Right lobe of liver (tissue), 6 donors: ENCODE measurements at regions not wholly inside any gene's neighbourhood (a gene's known extent, or its start where the extent isn't known, plus 50 kb on each side); places are given as distances from the start of the nearest gene placed in this dataset.

ENCODE experiments used
- ATAC-seq, 4 donors: fragments of 200-7000 bp; cut with Tn5 transposase; one replicate each; pipeline ENCODE4 v1.9.1; 2020; ENCODE audit warnings: mild to moderate bottlenecking in 4 of 4, moderate library complexity in 4 of 4
- DNase-seq, 3 donors: peaks; one replicate each; pipeline ENCODE4 v3.0.0-alpha.2; 2020
- H3K27ac ChIP-seq, 3 donors: fragments of 200-600 bp; one replicate each; pipeline ENCODE4 v1.8.0; 2022
- H3K27me3 ChIP-seq, 2 donors: fragments of 200-600 bp; one replicate each; pipeline ENCODE4 v1.8.0; 2022
- H3K36me3 ChIP-seq, 4 donors: fragments of 200-600 bp; sonication (generic) in 1 of 4; one replicate each; pipeline versions ENCODE4 v1.5.1 to v1.8.0; 2017 to 2022; ENCODE audit warnings: control low read depth in 1 of 4
- H3K4me1 ChIP-seq, 4 donors: fragments of 200-600 bp; sonication (generic) in 1 of 4; one replicate each; pipeline versions ENCODE4 v1.5.1 to v1.8.0; 2017 to 2022; ENCODE audit warnings: control low read depth in 1 of 4
- H3K4me3 ChIP-seq, 3 donors: fragments of 200-600 bp; one replicate each; pipeline ENCODE4 v1.8.0; 2022
- H3K9me3 ChIP-seq, 4 donors: fragments of 200-600 bp; sonication (generic) in 1 of 4; one replicate each; pipeline versions ENCODE4 v1.5.1 to v1.8.0; 2017 to 2022; ENCODE audit warnings: control low read depth in 1 of 4
- POLR2A ChIP-seq: fragments of 450-650 bp; IDR thresholded peaks from one replicate; pipeline ENCODE4 v1.6.1; 2017; ENCODE audit warnings: antibody characterized with exemption, mild to moderate bottlenecking
- WGBS: methylation state at CpG from one replicate; pipeline ENCODE4 v1.1.6; 2018; ENCODE audit warnings: low coverage, low lambda C conversion rate; ENCODE audit not compliant: insufficient coverage; ENCODE audit errors: missing lambda C conversion rate; 5-methylcytosine and 5-hydroxymethylcytosine counted together
- intact Hi-C, 2 donors: fragments of 100-400 bp; cut with DNase I; formaldehyde crosslinking; loops; one replicate each; pipeline versions ENCODE4 v1.11.2 to v1.14.1; 2022
- TF ChIP-seq, protein P1 (sequence below), 4 donors: fragments of 200-600 bp in 3 of 4; fragments of 450-650 bp in 1 of 4; IDR thresholded peaks; one replicate each; pipeline versions ENCODE4 v1.5.1 to v1.8.0; 2016 to 2022; ENCODE audit warnings: antibody characterized with exemption in 4 of 4, mild to moderate bottlenecking in 2 of 4
- donor health status: DM: no; HTN: yes; CAD: no.
- donor health status: DM: no; HTN: no; CAD: no.
- donor health status: DM: no; HTN: no; CAD: no.
- donor health status: DM: no; HTN: yes; CAD: no.
- donor health status: DM: no; HTN: yes; CAD: no.

DNA sequence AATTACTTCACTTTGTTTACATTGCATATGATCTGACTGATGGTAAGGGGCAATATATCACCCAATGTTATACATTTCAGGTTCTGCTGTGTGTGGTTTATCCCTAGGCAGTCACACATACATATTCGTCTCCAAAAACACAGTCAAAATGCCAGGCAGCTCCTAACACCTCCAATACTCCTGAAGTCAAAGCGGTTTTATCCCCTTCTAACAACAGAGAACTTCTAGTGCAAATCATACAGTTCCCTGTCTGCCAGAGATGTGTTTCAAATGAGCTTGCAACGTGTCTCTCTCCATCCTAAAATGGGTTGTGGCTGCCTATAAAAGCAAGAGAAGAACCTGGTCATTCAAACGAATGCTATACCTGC lies 328.9 kb downstream of the ELAVL2 start:
- no peak for ATAC-seq
- Histone ChIP-seq H3K36me3 (no peaks in the 10 kb centered on the region), H3K9me3 (no peaks in the 10 kb centered on the region), H3K27me3 (no peaks in the 10 kb centered on the region), H3K4me1 (no peaks in the 10 kb centered on the region), H3K4me3 (no peak overlapping the region), H3K27ac (no peak overlapping the region)
- TF ChIP-seq, protein P1, sequence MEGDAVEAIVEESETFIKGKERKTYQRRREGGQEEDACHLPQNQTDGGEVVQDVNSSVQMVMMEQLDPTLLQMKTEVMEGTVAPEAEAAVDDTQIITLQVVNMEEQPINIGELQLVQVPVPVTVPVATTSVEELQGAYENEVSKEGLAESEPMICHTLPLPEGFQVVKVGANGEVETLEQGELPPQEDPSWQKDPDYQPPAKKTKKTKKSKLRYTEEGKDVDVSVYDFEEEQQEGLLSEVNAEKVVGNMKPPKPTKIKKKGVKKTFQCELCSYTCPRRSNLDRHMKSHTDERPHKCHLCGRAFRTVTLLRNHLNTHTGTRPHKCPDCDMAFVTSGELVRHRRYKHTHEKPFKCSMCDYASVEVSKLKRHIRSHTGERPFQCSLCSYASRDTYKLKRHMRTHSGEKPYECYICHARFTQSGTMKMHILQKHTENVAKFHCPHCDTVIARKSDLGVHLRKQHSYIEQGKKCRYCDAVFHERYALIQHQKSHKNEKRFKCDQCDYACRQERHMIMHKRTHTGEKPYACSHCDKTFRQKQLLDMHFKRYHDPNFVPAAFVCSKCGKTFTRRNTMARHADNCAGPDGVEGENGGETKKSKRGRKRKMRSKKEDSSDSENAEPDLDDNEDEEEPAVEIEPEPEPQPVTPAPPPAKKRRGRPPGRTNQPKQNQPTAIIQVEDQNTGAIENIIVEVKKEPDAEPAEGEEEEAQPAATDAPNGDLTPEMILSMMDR (IDR thresholded peaks at IDR 0.05) = no peak
- TF ChIP-seq POLR2A = no peak
- DNase-seq = no peak
- 62% methylated on average over 4 of the region's 4 CpGs for WGBS
- intact Hi-C loops = no loop called here

DNA sequence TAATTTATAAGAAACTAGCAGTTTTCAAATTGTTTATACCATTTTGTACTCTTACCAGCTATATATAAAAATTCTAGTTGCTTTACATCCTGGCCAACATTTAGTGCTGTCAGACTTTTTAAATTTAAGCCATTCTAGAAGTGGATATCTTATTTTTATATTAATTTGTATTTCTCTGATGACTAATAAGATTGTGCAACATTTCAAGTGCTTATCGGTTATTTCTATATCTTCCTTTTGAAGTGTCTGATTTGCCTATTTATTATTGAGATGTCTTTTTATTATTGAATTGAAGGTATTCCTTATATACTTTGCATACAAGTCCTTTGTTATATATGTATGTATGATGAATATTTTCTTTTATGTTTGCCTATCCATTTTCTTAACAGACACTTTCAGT lies 324.0 kb downstream of the ELAVL2 start:
- intact Hi-C loops = no loop called here
- no peaks in the 10 kb centered on the region for H3K9me3 ChIP-seq
- no peak overlapping the region for H3K4me3 ChIP-seq
- no peaks in the 10 kb centered on the region for H3K4me1 ChIP-seq
- DNase-seq = no peak
- WGBS = 93% methylated on average over 1 of the region's 1 CpG
- no peaks in the 10 kb centered on the region for H3K27me3 ChIP-seq
- no peak for ATAC-seq
- no peak overlapping the region for H3K27ac ChIP-seq
- TF ChIP-seq, protein P1 (IDR thresholded peaks at IDR 0.05) = no peak
- TF ChIP-seq POLR2A = no peak
- H3K36me3 ChIP-seq = no peaks in the 10 kb centered on the region

DNA sequence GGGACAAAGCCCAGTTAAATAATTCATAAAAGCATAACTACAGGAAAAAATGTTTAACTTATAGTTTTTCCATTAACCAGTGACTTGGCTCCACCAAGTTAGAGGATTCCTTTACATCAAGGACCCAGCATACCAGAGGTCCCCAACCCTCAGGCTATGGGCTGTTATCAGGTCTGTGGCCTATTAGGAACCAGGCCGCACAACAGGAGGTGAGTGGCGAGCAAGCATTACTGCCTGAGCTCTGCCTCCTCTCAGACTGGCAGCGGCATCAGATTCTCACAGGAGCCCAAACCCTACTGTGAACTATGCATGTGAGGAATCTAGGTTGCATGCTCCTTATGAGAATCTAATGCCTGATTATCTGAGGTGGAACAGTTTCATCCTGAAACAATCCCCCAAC lies 303.1 kb downstream of the ELAVL2 start:
- no CpG with 5 or more reads among the region's 3 CpGs for WGBS
- Histone ChIP-seq H3K27ac (no peak overlapping the region), H3K27me3 (no peaks in the 10 kb centered on the region), H3K4me3 (no peak overlapping the region), H3K9me3 (no peaks in the 10 kb centered on the region), H3K4me1 (no peaks in the 10 kb centered on the region), H3K36me3 (no peaks in the 10 kb centered on the region)
- DNase-seq (no peak), ATAC-seq (no peak)
- intact Hi-C loops = no loop called here
- TF ChIP-seq, protein P1 (IDR thresholded peaks at IDR 0.05) = no peak
- TF ChIP-seq POLR2A = no peak

DNA sequence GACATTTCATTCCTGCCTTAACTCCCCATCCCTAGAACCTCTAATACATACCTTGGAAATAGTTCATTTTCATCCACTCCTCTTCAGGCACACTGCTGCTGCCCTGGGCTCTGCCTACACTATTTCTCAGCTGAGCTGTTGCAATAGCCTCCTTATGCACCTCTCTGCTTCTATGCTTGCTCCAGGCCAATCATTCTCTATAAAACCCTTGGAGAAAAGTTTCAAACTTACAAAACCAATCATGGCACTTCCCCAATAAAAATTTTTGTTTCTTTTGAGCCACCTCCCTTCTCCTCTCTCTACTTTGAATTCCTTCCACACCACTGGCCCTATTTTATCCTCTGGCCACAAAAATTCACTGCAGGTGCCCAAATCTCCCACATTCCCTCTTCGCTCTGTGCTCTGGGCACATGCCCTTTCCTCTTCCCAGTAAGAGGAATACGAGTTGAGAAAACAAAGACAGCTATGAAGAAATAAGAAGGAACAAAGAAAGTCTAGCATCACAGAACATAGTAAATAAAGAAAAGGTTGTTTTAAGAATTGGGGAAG lies 301.4 kb downstream of the ELAVL2 start:
- Histone ChIP-seq H3K27ac (no peak overlapping the region), H3K9me3 (no peaks in the 10 kb centered on the region), H3K4me1 (no peaks in the 10 kb centered on the region), H3K27me3 (no peaks in the 10 kb centered on the region), H3K36me3 (no peaks in the 10 kb centered on the region), H3K4me3 (no peak overlapping the region)
- 67% methylated on average over 2 of the region's 2 CpGs for WGBS
- intact Hi-C loops = no loop called here
- no peak for TF ChIP-seq POLR2A
- TF ChIP-seq, protein P1 (IDR thresholded peaks at IDR 0.05) = no peak
- ATAC-seq = no peak
- DNase-seq = no peak

DNA sequence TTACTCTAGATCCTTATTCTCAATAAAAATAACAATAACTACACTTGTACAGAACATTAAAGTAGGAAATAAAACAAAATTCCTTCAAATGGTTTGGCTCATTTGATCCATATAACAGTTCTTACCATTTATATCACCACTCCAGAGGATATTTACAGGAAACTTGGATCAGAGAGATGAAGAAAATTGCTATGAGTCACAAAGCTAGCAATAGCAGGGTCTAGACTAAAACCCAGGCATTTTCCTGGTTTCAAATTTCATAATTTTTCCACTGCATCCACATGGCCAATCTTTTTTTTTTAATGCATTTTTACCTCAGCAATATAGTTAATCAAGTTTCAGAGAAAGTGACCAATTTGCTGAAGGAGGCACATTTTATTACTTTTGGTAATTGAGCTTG lies 299.2 kb downstream of the ELAVL2 start:
- ATAC-seq (no peak), DNase-seq (no peak)
- Histone ChIP-seq H3K4me1 (no peaks in the 10 kb centered on the region), H3K4me3 (no peak overlapping the region), H3K27ac (no peak overlapping the region), H3K36me3 (no peaks in the 10 kb centered on the region), H3K9me3 (no peaks in the 10 kb centered on the region), H3K27me3 (no peaks in the 10 kb centered on the region)
- intact Hi-C loops = no loop called here
- no peak for TF ChIP-seq POLR2A
- TF ChIP-seq, protein P1 (IDR thresholded peaks at IDR 0.05) = no peak
